Astrocyte (in vitro differentiated cells and primary cell): ENCODE measurements at regions not wholly inside any gene's neighbourhood (a gene's known extent, or its start where the extent isn't known, plus 50 kb on each side); places are given as distances from the start of the nearest gene placed in this dataset.

Experiments
- DNase-seq: peaks from one replicate; pipeline ENCODE4 v3.0.0-alpha.2; 2010; ENCODE audit warnings: low read depth
- FAIRE-seq: peaks from 2 replicates; lab custom pipeline; 2011; peaks lifted over from hg19 to GRCh38; lab: Jason Lieb, UNC
- H2AFZ ChIP-seq: 2 replicates; pipeline ENCODE4 v1.6.0; 2012; ENCODE audit warnings: low read depth, low read length, inconsistent platforms
- H3K27ac ChIP-seq: 2 replicates; pipeline ENCODE4 v1.5.1; 2011; ENCODE audit warnings: low read depth, low read length, inconsistent platforms
- H3K27me3 ChIP-seq: 2 replicates; pipeline ENCODE4 v1.6.0; 2011; ENCODE audit warnings: low read length, inconsistent platforms; ENCODE audit not compliant: insufficient read depth
- H3K36me3 ChIP-seq: 2 replicates; pipeline ENCODE4 v1.5.1; 2011; ENCODE audit warnings: low read length, inconsistent platforms; ENCODE audit not compliant: insufficient read depth
- H3K4me1 ChIP-seq: 2 replicates; pipeline ENCODE4 v1.5.1; 2011; ENCODE audit warnings: low read length, inconsistent platforms; ENCODE audit not compliant: insufficient read depth
- H3K4me2 ChIP-seq: 2 replicates; pipeline ENCODE4 v1.6.0; 2012; ENCODE audit warnings: low read length, inconsistent platforms
- H3K4me3 ChIP-seq: 2 replicates; pipeline ENCODE4 v1.5.1; 2011; ENCODE audit warnings: low read depth, mild to moderate bottlenecking, low read length, inconsistent platforms; ENCODE audit not compliant: insufficient read depth
- H3K79me2 ChIP-seq: 2 replicates; pipeline ENCODE4 v1.6.0; 2012; ENCODE audit warnings: mild to moderate bottlenecking, low read length, inconsistent platforms; ENCODE audit not compliant: insufficient read depth
- H3K9ac ChIP-seq: 2 replicates; pipeline ENCODE4 v1.6.0; 2012; ENCODE audit warnings: mild to moderate bottlenecking, low read length, inconsistent platforms
- H3K9me3 ChIP-seq: 2 replicates; pipeline ENCODE4 v1.5.1; 2012; ENCODE audit warnings: low read depth, mild to moderate bottlenecking, low read length, inconsistent platforms; ENCODE audit not compliant: insufficient read depth
- H4K20me1 ChIP-seq: 2 replicates; pipeline ENCODE4 v1.6.0; 2012; ENCODE audit warnings: low read length, inconsistent platforms; ENCODE audit not compliant: insufficient read depth
- H3K27ac Mint-ChIP-seq: one replicate; pipeline ENCODE4 v1.8.0; 2021; ENCODE audit warnings: mild to moderate bottlenecking, mixed read lengths; ENCODE audit not compliant: unreplicated experiment
- H3K27me3 Mint-ChIP-seq: one replicate; pipeline ENCODE4 v1.8.0; 2021; ENCODE audit warnings: low read depth, mixed read lengths; ENCODE audit not compliant: unreplicated experiment
- H3K36me3 Mint-ChIP-seq: one replicate; pipeline ENCODE4 v1.8.0; 2021; ENCODE audit warnings: low read depth, mixed read lengths; ENCODE audit not compliant: unreplicated experiment
- H3K4me1 Mint-ChIP-seq: one replicate; pipeline ENCODE4 v1.8.0; 2021; ENCODE audit warnings: low read depth, mixed read lengths; ENCODE audit not compliant: unreplicated experiment
- H3K4me3 Mint-ChIP-seq: one replicate; pipeline ENCODE4 v1.8.0; 2021; ENCODE audit warnings: mild to moderate bottlenecking, moderate library complexity, mixed read lengths; ENCODE audit not compliant: unreplicated experiment
- H3K9me3 Mint-ChIP-seq: one replicate; pipeline ENCODE4 v1.8.0; 2021; ENCODE audit warnings: mild to moderate bottlenecking, mixed read lengths; ENCODE audit not compliant: unreplicated experiment
- CTCF ChIP-seq: IDR thresholded peaks from 2 replicates; pipeline ENCODE4 v1.5.1; 2011; ENCODE audit warnings: low read depth, mild to moderate bottlenecking, inconsistent platforms, low read length, moderate library complexity; ENCODE audit not compliant: insufficient read depth
- EZH2 ChIP-seq: IDR thresholded peaks from 2 replicates; pipeline ENCODE4 v1.6.1; 2012; ENCODE audit warnings: mild to moderate bottlenecking, low read length, inconsistent platforms; ENCODE audit not compliant: insufficient read depth

DNA sequence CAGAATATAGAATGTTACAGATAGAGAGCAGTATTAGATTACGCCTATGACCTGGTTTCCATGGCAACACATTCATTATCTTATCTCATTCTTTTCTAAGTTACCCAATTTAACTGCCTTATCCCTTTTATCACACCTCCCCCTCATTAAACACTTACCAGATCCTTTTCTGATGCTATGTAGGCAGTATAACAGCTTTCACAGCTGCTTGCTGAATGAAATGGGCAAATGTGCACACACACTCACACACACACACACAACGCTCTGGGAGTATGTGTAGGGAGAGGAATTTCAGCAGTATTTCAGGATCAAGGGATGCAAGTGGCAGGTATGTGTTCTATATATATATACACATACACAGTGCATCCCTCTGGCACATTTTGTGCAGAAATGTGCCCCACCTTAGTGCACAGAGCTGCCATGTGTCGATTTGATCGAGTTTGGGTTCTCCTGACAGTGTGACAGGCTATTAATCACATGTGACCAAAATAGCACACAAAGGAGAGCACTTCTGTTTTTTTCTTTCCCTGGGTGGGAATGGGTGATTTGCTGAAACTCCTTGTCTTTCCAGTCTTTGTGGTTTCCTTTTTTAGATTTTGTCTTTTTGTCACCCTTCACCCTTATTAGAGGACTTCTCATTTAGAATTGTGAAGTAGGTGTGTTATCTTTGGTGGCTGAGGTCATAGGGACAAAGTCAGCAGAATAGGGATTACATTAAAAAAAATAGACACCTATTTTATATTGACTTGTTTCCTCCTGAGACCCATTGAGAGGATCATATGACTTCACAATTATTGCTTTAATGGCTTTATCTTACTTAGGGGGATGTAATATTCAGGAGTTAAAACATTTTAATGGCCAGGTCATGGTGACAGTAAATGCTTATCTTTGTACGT lies 553.7 kb downstream of the PDCD6IP start:
- no peak overlapping the region for H3K4me3 ChIP-seq
- H3K9me3 ChIP-seq: no peaks in the 10 kb centered on the region
- Mint-ChIP-seq H3K36me3 (no peaks in the 10 kb centered on the region), H3K4me1 (no peaks in the 10 kb centered on the region), H3K9me3 (peaks cover 3% of the 10 kb centered on the region), H3K4me3 (no peak overlapping the region), H3K27me3 (no peaks in the 10 kb centered on the region), H3K27ac (no peak overlapping the region)
- H3K27me3 ChIP-seq: no peaks in the 10 kb centered on the region
- DNase-seq (no peak), FAIRE-seq (no peak)
- no peak for TF ChIP-seq EZH2
- TF ChIP-seq CTCF: no peak
- no peaks in the 10 kb centered on the region for H4K20me1 ChIP-seq
- H3K27ac ChIP-seq: no peak overlapping the region
- H3K36me3 ChIP-seq: no peaks in the 10 kb centered on the region
- no peak overlapping the region for H2AFZ ChIP-seq
- no peaks in the 10 kb centered on the region for H3K4me1 ChIP-seq
- no peaks in the 10 kb centered on the region for H3K79me2 ChIP-seq
- H3K9ac ChIP-seq: no peak overlapping the region
- no peak overlapping the region for H3K4me2 ChIP-seq

DNA sequence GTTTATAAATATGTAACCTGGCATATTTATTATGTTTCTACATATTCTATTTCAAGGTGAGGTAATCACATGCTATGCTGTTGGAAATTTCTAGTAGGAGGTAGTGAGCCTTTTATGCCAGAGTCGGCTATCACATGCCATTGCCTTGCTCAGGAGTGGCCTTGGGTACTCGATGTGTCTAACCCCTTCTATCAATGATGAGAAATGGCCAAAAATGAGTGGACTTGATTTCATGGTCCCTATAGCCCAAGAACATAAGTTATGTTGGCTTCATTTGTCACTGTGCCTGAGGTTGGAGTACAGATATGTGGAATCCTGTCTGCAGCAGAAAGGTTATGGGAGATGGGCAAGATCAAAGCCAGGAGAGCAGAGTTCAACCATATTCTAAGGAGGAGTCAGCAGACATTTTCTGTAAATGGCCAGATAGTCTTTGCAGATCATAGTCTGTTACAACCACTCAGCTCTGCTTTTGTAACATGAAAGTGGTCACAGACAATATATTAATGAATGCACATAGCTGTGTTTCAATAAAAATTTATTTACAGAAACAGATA lies 554.4 kb downstream of the PDCD6IP start:
- Mint-ChIP-seq H3K36me3 (no peaks in the 10 kb centered on the region), H3K4me3 (no peak overlapping the region)
- no peak overlapping the region for H3K9ac ChIP-seq

More for the DNA sequence above, 554.4 kb downstream of the PDCD6IP start:
- Histone ChIP-seq H3K27me3 (no peaks in the 10 kb centered on the region), H3K4me2 (no peak overlapping the region), H3K27ac (no peak overlapping the region), H3K4me3 (no peak overlapping the region), H3K9me3 (no peaks in the 10 kb centered on the region), H4K20me1 (no peaks in the 10 kb centered on the region), H3K36me3 (no peaks in the 10 kb centered on the region), H3K79me2 (no peaks in the 10 kb centered on the region), H2AFZ (no peak overlapping the region), H3K4me1 (no peaks in the 10 kb centered on the region)
- TF ChIP-seq CTCF (no peak), EZH2 (no peak)
- FAIRE-seq: no peak
- H3K9me3 Mint-ChIP-seq: peaks cover 3% of the 10 kb centered on the region
- H3K4me1 Mint-ChIP-seq: no peaks in the 10 kb centered on the region
- no peaks in the 10 kb centered on the region for H3K27me3 Mint-ChIP-seq
- H3K27ac Mint-ChIP-seq: no peak overlapping the region
- DNase-seq: no peak
